ENCODE measurements at regions not wholly inside any gene's neighbourhood (a gene's known extent, or its start where the extent isn't known, plus 50 kb on each side); places are given as distances from the start of the nearest gene placed in this dataset.

DNA sequence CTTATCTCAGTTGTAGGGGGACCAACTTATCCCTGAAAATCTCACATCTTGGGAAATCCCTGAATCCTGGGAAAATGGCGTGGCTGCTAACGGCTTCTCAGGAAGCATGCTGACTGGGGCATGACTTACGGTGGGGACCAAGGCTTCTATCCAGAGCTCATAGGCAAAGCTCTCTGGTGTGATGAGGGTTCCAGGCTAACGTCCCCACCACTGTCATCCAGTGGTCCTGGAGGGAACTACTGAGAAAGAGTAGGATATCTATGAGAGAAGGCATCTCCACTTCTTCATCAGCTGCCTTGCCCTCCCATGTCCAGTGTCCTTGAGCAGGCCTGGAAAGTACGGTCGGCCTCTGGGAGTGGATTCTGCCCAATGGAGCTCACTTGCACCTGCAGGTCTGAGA, 210.4 kb upstream of the B3GAT1 start:
- TF ChIP-seq POLR2AphosphoS5 (IDR thresholded peaks at IDR 0.05) (no peak), CTCF (IDR thresholded peaks at IDR 0.05) (no peak), POLR2A (IDR thresholded peaks at IDR 0.05) (no peak)

Data from prostate gland (tissue), 2 donors.